ENCODE measurements at regions not wholly inside any gene's neighbourhood (a gene's known extent, or its start where the extent isn't known, plus 50 kb on each side); places are given as distances from the start of the nearest gene placed in this dataset.

- TF ChIP-seq CTCF (IDR thresholded peaks at IDR 0.05): no peak
- TF ChIP-seq CHD4 (IDR thresholded peaks at IDR 0.05; ENCODE audit: borderline replicate concordance): no peak
Measured at GRCh38 chr4:188682321-188682720, 543.1 kb downstream of the TRIML1 start.

All from A549 (cell line).